ENCODE measurements at regions not wholly inside any gene's neighbourhood (a gene's known extent, or its start where the extent isn't known, plus 50 kb on each side); places are given as distances from the start of the nearest gene placed in this dataset.

DNA sequence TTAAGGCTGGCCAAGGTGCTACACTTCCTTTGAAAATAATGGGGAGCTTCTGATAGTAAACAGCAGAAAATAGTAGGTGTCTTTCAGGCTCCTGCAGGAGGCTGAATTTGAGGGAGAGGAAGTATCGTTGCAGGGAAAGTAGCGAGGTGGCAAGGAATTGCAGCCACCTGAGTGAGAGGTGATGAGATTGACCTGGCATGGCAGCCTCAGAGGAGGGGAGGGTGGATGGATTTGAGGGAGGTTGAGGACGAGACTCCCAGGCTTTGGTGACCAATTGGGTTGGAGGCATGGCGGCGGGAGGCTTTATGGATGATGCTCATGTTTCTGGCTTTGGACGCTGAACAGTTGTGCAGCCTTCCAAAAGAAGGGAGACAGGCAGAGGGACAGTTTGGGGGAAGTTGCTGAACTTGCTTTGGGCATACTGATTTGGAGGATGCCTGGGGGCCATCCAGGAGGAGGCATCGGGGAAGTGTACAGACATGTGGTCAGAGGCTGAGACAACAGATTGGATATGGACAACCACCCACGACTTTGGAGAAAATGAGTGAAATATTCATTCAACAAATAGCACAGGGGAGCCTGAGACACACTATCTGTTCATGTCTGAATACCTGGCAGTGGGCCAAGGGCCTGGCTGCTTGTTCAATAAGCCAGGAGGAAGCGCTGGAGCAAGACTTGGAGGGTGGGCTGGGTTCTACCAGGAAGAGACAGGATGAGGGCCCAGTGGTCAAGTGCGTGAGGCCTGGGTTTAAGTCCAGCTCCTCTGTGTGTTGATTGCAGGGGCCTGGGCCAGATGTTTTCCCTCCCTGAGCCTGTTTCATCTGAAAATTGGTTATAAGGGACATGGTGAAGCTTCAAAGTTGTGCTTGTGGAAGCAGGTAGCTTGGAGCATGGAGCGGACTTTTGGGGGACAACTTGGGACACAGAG, 113.2 kb downstream of the CEBPB start:
- no peak for DNase-seq

DNA sequence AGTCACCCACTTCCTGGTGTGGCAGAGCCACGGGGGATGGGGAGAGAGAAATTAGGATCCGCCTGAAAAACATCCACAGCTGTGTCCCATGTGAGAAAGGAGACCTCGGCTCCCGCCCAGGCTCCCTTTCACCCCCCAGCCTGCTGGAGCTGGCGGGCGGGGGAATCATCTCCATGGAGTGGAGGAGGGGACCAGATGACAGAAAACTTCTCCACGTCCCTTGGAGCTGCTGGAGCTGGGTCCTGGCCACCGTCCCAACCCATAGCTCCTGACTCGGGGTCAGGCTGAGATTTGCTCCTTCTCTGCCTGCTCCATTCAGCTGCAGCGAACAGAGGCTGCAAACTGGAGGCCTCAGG, 113.8 kb downstream of the CEBPB start:
- no peak for DNase-seq

DNA sequence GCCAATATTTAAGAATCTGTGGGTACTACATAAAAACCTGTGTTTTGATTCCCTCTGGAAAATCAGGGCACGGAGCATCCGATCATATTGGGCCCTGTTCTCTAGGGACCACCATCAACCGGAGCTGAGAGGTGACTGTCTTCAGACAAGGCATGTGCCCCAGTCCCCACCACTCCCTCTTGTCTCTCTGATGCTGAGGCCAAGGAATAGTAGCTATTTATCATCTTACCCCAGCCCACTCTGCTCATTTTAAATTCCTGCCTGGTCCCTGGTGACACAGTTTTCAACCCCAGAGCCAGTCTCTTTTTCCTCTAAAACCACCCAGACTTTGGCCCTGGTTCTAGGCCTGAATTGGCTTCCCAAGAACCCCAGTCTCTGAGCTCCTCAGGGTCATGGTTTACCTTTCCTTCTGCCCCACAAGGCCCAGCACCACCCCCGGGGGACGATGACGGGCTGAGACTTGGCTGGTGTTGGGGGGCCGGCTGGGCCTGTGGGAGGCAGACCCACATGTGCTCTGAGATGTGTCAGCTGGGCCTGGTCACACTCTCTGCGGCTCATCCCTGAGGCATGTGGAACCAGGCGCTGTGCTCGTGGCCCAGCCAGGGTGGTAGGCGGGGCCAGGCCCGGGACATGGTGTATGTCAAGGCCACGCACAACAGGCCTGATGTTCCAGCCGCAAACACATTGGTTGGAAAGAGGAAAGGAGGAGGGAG, 114.4 kb downstream of the CEBPB start:
- no peak for DNase-seq

DNA sequence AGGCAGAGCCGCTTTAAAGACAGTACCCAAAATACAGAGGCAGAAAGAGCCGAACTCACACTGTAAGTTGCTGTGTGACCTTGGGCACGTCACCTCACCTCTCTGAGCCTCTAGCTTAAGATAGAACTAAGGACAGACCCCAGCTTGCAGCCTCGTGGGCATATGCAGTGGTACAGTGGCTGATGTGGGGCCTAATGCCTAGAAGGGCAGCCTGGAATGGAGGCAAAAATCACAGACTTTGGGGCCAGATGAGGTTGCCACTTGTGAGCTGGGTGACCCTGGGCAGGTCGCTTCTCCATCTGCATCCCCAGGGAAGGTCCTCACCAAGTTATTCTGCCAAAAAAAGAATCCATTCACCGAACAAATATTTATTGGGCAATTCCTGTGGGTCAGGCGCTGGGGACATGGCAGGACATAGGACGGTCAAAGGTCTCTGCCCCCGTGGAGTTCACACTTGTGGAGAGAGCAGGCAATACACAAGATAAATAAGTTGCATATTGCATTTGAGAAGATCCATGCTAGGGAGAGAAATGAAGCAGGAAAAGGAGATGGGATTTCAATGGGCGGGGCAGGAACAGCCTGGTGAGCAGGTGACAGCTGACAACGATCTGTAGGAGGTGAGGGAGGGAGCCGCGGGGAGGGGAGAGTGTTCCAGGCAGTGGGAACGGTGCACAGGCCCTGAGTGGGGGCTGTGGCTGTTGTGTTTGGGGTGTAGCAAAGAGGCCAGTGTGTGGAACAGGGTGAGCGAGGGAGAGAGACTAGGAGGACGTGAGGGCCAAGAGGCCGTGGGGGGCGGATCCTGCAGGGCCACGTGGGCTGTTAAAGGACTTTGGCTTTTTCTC, 115.2 kb downstream of the CEBPB start:
- no peak for DNase-seq

DNA sequence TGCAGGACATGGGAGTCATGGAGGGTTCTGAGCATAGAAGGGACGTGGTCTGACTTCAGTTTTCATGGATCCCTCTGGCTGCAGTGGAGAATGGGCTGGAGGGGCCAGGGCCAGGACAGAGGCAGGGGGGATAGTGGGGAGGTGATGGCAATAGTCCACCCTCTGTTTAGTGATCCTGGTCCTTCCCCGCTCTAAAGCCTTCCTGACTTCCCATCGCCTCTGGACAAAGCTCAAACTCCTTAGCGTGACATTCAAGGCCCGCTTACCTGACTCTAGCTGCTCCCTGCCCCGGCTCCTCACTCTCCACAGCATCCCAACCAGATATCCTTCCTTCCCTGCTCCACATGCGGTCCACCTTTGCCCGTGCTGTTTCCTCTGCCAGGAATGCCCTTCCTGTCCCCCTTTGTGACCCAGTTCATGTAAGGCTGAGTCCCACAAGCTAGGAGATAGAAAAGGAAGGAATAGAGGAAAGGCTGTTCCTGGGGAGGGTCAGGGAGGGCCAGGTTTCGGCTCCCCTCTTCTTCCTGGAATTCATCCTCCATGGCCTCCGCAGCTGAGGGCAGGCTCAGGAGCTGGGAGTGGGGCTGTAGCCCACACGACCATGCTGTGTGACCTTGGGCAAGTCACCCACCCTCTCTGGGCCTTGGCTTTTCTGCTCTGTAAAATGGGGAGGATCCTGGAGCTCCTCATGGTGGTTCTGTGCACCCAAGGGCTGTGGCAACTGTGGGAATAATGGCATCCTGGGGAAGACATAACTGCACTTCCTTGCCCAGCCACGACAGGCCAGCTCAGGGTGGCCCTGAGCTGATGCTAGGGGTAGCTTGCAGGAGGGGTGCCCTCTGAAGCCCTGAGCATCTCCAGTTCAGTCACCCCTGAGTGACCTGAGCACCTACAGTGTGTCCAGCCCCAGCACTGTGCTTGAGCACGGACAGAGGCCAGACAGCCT, 116.1 kb downstream of the CEBPB start:
- no peak for DNase-seq

DNA sequence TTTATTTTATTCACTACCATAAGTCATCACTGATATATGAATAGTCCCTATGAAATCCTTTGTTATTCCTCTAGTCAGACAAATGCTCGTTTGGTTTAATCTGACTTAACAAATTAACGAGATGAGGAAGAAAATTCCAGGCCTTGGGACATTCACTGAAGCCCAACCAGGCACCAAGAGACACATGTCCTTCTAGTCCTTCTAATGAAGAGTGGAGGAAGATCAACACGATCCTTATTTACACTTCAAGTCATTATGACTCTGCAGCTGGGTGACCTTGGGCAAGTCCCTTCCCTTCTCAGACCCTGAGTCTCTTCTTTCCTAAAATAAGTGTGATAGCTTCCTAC, 117.5 kb downstream of the CEBPB start:
- DNase-seq, result no peak

DNA sequence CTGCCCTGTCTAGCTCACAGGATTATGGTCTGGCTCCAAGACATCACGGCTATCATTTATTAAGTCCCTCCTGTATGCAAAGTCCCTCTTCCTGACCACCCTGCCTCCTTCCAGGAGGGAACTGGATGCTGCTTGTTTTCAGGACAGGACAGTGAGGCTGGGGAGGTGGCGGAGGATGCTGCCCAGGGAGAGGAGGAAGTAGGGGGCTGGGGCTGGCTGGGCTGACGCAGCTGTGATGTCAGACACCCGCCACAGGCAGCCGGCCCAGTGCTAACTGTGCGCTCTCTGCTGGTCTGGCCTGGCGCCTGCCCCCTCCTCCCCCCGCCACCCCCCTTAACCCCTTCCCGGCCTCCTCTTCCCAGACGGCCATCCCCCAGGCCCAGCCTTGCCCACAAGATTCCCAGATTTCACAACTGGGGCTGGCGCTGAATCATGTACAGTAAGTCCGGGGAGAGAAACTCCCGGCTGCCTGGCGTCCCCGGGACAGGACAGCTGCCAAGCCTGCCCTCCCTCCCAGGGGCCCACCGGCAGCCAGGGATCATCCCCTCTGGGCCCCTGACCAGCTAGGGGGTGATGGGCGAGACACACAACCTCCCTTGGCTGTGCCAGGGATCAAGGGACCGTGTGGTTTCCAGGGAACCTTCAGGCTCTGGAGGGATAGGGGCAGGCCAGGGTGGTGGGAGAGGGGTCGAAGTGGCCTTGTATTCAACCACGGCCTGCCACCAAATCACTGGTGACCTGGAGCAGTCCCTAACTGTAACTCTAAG, 118.1 kb downstream of the CEBPB start:
- DNase-seq, result no peak

DNA sequence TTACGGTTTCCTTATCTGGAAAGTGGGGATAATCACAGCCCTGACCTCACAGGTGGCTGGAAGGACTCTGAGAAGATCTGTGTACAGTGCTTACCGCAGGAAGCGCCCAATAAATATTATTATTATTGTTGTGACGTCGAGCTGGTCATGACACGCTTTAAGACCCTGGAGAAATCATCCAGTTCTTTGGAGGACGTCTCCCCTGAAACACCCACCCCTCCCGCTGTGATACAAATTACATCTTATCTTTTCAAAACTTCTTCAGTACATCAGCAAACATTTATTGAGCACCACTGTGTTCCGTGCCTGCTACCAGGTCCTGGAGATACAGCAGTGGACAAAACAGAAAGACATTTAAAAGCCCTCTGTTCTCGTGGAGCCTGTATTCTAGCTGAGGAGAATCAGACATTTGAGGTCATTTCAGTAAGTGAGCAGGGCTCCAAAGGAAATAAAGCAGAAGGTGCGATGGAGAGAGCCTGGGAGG, 118.7 kb downstream of the CEBPB start:
- no peak for DNase-seq

DNA sequence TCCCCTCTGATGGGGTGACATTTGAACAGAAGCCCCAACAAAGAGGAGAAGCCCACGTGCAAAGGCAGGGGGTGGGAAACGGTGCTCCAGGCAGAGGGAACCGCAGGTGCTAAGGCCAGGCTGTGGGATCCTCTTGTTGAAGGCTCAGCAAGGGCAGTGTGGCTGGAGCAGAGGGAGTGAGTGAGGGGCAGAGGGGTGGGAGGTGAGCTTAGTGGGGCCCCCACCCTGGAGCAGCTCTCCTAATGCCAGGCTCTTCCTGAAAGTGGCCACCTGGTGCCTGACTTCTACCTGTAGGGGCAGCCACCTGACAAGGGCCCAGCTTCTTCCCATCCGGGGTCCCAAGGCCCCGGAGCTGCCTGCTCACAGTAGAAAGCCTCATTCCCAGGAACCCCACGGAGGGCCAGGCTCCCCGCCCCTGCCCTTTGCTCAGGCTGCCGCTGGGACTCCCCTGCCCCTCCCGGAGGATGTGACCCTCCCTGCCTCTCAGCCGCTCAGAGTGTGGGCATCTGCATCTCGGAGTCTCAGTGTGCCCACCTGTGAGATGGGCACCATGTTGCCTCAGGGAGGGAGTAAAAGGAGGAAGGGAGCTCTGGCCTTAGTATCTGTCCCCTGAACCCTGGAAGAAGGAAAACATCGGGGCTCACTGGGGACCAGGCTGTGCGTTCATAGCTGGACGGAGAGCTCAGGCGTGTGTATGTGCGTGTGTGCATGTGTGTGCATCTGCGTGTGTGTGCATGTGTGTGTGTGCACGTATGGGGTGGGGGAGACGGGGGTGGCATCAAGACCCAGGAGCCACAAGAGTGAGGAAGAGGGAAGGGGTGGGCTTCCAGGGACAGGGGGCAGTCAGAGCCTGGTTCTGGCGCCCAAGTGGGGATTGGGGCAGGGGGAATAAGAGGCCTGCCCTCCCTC, 119.4 kb downstream of the CEBPB start:
- no peak for DNase-seq

DNA sequence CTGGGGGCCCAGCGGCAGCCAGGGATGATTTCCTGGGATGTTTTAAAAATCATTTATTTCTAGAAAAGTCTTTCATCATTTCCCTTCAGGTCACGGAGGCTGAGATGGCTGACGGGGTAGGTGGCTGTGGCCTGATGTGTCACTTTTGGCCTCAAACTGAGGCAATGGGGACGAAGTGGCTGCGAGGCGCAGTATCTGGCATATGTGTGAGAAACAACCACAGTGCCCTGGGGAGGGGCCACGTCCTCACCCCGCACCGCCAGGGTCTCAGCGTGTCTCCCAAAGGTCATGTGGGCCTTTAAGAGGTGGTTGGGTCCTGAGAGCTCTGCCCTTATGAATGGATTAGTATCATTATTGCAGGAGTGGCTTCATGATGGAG, 120.0 kb downstream of the CEBPB start:
- no peak for DNase-seq

DNA sequence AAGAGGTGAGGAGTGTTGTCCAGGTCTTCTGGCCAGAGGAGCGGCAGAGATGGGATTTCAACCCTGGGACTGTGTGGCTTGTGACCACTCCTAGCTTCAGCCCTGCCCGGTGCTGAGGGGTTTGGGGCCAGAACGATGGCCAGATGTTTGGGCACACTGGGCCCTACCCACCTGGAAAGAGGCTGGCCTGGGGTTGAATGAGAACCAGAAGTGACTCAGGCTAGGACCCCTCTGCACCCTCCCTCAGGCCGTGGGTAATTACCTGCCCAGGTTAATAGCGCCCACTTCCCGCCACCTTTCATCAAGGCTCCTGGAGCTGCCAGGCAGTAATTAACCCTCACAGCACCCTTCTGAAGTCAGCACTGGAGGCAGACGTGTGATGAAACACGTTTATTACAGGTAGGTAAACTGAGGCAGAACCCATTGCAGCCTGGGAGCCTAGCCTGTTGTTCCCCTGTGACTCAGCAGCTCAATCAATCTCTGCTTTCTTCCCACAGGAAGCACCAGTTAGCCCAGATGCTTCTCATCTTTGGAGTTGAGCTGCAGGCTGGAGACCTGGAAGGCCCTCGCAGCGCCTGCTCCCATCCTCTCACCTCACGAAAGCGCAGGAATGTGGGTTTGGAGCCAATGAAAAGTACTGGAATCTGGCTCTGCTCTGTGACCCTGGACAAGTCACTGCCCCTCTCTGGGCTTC, 120.8 kb downstream of the CEBPB start:
- DNase-seq, result no peak

DNA sequence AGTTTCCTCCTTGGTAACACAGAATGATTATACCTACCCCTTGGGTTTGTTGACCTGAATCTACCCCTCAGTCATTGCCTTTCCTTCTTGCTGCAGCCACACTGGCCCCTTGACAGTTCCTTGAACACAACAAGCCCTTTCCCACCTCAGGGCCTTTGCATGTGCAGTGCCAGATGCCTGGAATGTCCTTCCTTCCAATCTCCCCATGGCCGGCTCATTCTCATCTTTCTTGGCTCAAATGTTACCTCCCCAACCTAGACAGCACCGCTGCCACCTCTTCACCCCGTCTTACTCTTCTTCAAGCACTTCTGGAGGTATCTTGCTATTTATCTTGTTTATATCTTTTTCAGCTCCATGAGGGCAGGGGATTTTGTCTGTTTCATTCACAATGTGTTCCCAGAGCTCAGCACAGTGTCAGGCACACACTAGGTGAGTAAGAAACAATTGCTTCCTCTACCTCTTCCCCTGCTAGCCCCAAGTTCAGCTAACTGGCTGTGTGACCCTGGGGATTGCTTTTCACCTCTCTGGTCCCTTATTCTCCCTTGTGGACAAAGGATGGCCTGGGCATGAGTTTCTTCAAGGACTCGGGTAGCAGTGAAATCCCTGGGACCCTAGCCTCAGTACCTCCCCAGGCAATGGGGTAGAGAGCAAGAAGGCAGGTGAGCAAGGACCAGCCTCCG, 121.5 kb downstream of the CEBPB start:
- DNase-seq, result no peak

DNA sequence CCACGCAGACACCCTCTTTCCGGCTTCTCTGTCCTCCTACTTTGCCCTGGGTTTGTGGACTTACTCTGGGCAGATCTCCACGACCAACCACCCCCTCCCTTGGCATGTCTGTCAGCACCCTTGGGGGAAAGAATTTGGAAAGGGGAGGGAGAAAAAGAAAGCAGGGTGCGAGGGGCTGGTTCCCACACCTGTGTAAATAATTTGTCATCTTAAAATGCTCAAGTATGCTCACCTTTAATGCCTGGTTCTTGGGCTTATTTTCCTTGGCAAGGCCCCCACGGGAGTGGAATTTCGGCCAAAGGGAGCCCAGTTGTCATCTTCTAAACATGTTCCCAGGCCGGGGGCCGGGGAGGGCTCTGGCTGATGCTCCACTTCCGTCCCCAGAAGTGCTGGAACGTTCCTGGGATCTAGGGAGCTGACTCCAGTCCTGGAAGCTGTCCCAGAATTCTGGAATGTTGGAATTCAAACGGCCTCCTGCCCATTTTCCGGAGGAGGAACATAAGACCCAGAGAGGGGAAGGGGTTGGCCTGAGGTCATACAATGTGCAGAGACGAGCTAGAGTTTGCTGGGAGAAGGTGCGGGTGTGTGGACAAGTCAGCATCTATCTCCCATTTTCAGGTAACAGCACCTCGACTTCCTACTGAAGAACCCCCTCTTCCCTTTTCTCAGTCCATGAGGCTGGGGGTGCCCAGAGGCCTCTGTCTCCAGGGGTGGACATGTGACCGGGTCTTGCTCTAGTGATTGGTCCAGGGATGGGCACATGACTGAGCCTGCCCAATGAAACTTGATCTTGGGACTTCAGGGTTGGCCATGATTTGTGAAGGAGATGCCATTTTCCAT, 122.3 kb downstream of the CEBPB start:
- no peak for DNase-seq

DNA sequence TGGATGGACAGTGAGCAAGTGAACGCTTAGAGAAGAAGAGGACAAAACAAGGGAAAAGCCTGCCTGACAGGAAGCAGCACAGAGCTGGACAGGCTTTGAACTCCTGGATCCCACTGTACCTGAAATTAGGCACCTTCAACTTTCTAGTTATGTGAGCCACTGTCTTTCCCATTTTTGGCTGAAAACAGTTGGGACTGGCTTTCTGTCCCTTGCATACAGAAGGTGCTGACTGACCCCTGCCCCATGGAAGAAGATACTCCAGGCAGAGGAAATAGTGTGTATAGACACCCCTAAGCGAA, 122.8 kb downstream of the CEBPB start:
- DNase-seq, result no peak

DNA sequence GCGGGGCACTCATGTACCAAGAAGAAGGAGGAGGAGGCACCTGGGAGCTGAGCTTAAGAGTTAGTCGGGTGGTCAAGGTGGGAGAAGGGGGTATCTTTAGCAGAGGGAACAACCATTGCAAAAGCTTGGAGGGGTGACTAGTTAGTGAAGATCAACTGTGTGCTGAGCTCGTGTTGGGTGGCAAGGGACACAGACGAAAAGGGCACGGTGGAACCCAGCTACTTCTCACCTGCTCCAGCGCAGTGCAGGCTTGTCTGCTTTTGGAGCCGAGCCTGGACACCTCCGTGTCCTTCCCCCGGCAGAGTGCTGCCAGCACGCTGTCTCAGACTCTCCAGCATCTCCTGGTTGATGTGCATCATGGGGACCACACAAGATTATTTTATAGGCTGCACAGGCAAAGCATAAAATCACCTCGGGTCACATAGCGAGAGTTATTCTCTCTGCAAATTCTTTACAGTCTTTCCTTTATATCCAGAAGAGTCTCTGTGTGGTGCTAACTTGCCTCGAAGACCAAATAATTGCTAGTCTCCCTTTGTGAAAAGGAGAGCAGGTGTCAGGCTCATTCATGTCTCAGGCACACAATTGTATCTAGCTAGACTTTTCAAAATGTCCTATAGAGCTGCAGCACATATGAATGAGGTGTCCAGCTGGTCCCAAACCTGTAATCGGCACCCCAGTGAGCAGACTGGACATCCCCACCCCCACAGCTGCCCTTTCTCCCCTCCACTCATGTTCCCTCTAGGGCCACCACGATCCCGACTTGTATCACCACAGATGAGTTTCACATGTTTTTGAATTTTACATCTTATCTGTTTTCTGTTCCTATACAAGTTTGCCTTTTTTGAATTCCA, 123.4 kb downstream of the CEBPB start:
- DNase-seq, result no peak

DNA sequence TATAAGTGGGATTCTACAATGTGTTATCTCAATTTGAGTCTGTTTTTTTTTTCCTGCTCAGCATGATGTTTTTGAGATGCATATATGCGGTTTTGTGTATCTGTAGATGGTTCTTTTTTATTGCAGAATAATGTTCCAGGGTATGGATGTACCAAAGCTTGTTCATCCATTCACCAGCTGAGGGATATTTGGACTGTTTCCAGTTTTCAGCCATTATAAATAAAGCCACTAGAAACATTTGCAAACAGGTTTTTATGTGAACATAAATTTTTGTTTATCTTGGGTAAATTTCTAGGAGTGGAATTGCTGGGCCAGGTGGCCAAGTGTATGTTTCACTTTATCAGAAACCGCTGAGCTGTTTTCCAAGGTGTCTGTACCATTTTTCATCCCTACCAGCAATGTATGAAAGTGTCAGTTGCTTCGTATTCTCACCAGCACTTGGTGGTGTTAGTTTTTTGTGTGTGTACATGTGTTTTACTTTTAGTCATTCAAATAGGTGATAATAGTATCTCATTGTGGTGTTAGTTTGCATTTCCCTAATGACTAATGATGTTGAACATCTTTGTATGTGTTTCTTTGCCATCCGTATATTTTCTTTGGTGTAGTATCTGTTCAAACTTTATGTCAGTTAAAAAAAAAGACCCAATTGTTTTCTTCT, 124.2 kb downstream of the CEBPB start:
- no peak for DNase-seq
